ENCODE measurements at regions not wholly inside any gene's neighbourhood (a gene's known extent, or its start where the extent isn't known, plus 50 kb on each side); places are given as distances from the start of the nearest gene placed in this dataset.
A peak's percentile ranks its signal among the peaks of the same experiment; 100 is the strongest.

- TF ChIP-seq, protein P1, sequence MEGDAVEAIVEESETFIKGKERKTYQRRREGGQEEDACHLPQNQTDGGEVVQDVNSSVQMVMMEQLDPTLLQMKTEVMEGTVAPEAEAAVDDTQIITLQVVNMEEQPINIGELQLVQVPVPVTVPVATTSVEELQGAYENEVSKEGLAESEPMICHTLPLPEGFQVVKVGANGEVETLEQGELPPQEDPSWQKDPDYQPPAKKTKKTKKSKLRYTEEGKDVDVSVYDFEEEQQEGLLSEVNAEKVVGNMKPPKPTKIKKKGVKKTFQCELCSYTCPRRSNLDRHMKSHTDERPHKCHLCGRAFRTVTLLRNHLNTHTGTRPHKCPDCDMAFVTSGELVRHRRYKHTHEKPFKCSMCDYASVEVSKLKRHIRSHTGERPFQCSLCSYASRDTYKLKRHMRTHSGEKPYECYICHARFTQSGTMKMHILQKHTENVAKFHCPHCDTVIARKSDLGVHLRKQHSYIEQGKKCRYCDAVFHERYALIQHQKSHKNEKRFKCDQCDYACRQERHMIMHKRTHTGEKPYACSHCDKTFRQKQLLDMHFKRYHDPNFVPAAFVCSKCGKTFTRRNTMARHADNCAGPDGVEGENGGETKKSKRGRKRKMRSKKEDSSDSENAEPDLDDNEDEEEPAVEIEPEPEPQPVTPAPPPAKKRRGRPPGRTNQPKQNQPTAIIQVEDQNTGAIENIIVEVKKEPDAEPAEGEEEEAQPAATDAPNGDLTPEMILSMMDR (IDR thresholded peaks at IDR 0.05; ENCODE audit: insufficient read depth, low read length, missing control alignments): peak; percentile 87
- peak overlapping the region; percentile 42 for H3K4me3 ChIP-seq (ENCODE audit: low read depth, low read length)
- no peak for DNase-seq (ENCODE audit: low read depth, low spot score)
- ChIA-PET POLR2A (interaction anchor here (0.6 kb wide), 1 partner anchor 185 kb away, joined by 3 read pairs; no protein-coding TSS in a partner anchor), CTCF (interaction anchor here (0.9 to 5.8 kb wide), 17 partner anchors 9 to 231 kb away, joined by 3 to 66 read pairs (median 4); no protein-coding TSS in a partner anchor)
These were observed 125.5 kb upstream of the ZNF516 start for GRCh38 chr18:76620321-76621170.

- ChIA-PET CTCF (interaction anchor here (0.9 to 5.8 kb wide), 16 partner anchors 9 to 230 kb away, joined by 3 to 66 read pairs (median 4); no protein-coding TSS in a partner anchor), POLR2A (interaction anchor here (0.6 kb wide), 1 partner anchor 184 kb away, joined by 3 read pairs; no protein-coding TSS in a partner anchor)
- TF ChIP-seq, protein P1 (IDR thresholded peaks at IDR 0.05; ENCODE audit: insufficient read depth, low read length, missing control alignments): no peak
- peak overlapping the region; percentile 36 for H3K4me3 ChIP-seq (ENCODE audit: low read depth, low read length)
- DNase-seq (ENCODE audit: low read depth, low spot score): no peak
These were observed 124.7 kb upstream of the ZNF516 start for GRCh38 chr18:76619621-76620315.

- DNase-seq (ENCODE audit: low read depth, low spot score): no peak
- ChIA-PET CTCF (interaction anchor here (1.0 to 5.8 kb wide), 9 partner anchors 21 to 220 kb away, joined by 3 to 66 read pairs (median 4); no protein-coding TSS in a partner anchor), POLR2A (no interaction called here)
- no peak overlapping the region for H3K4me3 ChIP-seq (ENCODE audit: low read depth, low read length)
- TF ChIP-seq, protein P1 (IDR thresholded peaks at IDR 0.05; ENCODE audit: insufficient read depth, low read length, missing control alignments): no peak
These were observed 124.2 kb upstream of the ZNF516 start for GRCh38 chr18:76619261-76619620.

- POLR2A ChIA-PET: no interaction called here
- CTCF ChIA-PET: interaction anchor here (5.8 kb wide), 1 partner anchor 220 kb away, joined by 66 read pairs; no protein-coding TSS in a partner anchor
- no peak overlapping the region for H3K4me3 ChIP-seq (ENCODE audit: low read depth, low read length)
- TF ChIP-seq, protein P1 (IDR thresholded peaks at IDR 0.05; ENCODE audit: insufficient read depth, low read length, missing control alignments): no peak
- no peak for DNase-seq (ENCODE audit: low read depth, low spot score)
These were observed 123.7 kb upstream of the ZNF516 start for GRCh38 chr18:76618721-76619120.

GRCh38 chr18:76616373-76616772 is 121.3 kb upstream of the ZNF516 start:
- no peak for DNase-seq (ENCODE audit: low read depth, low spot score)
- POLR2A ChIA-PET: no interaction called here
- TF ChIP-seq, protein P1 (IDR thresholded peaks at IDR 0.05; ENCODE audit: insufficient read depth, low read length, missing control alignments): no peak
- H3K4me3 ChIP-seq (ENCODE audit: low read depth, low read length): no peak overlapping the region
- CTCF ChIA-PET: interaction anchor here (5.8 kb wide), 1 partner anchor 217 kb away, joined by 66 read pairs; no protein-coding TSS in a partner anchor

Measured in AG04449 (cell line).